Natural killer cell (primary cell): ENCODE measurements at regions not wholly inside any gene's neighbourhood (a gene's known extent, or its start where the extent isn't known, plus 50 kb on each side); places are given as distances from the start of the nearest gene placed in this dataset.

Experiments used
- ATAC-seq, 3 donors: fragments of 150-1000 bp in 2 of 3; fragments of 200-7000 bp in 1 of 3; cut with Tn5 transposase; 1 replicate in 1 of 3; 2 replicates in 2 of 3; pipeline ENCODE4 v1.10.0; 2021; ENCODE audit warnings: mild to moderate bottlenecking in 2 of 3, moderate library complexity in 2 of 3
- DNase-seq, 2 donors: peaks; one replicate each; pipeline versions ENCODE4 v3.0.0 to v3.0.0-alpha.2; 2013 to 2021; ENCODE audit warnings: mixed read lengths in 1 of 2
- H3K27ac ChIP-seq: one replicate; pipeline ENCODE4 v1.5.1; 2013; ENCODE audit warnings: mild to moderate bottlenecking, low read length
- H3K27me3 ChIP-seq: one replicate; pipeline ENCODE4 v1.6.1; 2013; ENCODE audit warnings: low read length; ENCODE audit not compliant: control insufficient read depth, insufficient read depth
- H3K36me3 ChIP-seq: one replicate; pipeline ENCODE4 v1.6.1; 2013; ENCODE audit warnings: low read length; ENCODE audit not compliant: control insufficient read depth, insufficient read depth
- H3K4me1 ChIP-seq: one replicate; pipeline ENCODE4 v1.6.1; 2013; ENCODE audit warnings: low read length; ENCODE audit not compliant: control insufficient read depth, insufficient read depth
- H3K4me3 ChIP-seq: one replicate; pipeline ENCODE4 v1.5.1; 2013; ENCODE audit warnings: low read length
- H3K9me3 ChIP-seq: one replicate; pipeline ENCODE4 v1.6.1; 2013; ENCODE audit warnings: low read length; ENCODE audit not compliant: control insufficient read depth, insufficient read depth
- H3K27ac Mint-ChIP-seq, 2 donors: one replicate each; pipeline ENCODE4 v1.8.0; 2022; ENCODE audit warnings: mild to moderate bottlenecking in 2 of 2, mixed read lengths in 2 of 2, moderate library complexity in 1 of 2
- H3K27me3 Mint-ChIP-seq, 2 donors: one replicate each; pipeline ENCODE4 v1.8.0; 2022; ENCODE audit warnings: low read depth in 2 of 2, mixed read lengths in 2 of 2
- H3K36me3 Mint-ChIP-seq: one replicate; pipeline ENCODE4 v1.8.0; 2022; ENCODE audit warnings: mixed read lengths
- H3K4me1 Mint-ChIP-seq, 2 donors: one replicate each; pipeline ENCODE4 v1.8.0; 2022; ENCODE audit warnings: mixed read lengths in 2 of 2
- H3K4me3 Mint-ChIP-seq: one replicate; pipeline ENCODE4 v1.8.0; 2022; ENCODE audit warnings: mild to moderate bottlenecking, moderate library complexity, mixed read lengths
- H3K9me3 Mint-ChIP-seq, 2 donors: one replicate each; pipeline ENCODE4 v1.8.0; 2022; ENCODE audit warnings: mixed read lengths in 2 of 2
- WGBS: methylation state at CpG from one replicate; pipeline ENCODE4 v1.1.7; 2013; ENCODE audit warnings: missing lambda C conversion rate; ENCODE audit not compliant: insufficient coverage; 5-methylcytosine and 5-hydroxymethylcytosine counted together
- intact Hi-C: fragments of 100-400 bp; cut with micrococcal nuclease; formaldehyde crosslinking; loops from one replicate; pipeline ENCODE4 v1.14.2; 2022
- TF ChIP-seq, protein P1 (sequence below): fragments of 200-600 bp; IDR thresholded peaks from one replicate; pipeline ENCODE4 v1.8.0; 2022; ENCODE audit warnings: antibody characterized with exemption

DNA sequence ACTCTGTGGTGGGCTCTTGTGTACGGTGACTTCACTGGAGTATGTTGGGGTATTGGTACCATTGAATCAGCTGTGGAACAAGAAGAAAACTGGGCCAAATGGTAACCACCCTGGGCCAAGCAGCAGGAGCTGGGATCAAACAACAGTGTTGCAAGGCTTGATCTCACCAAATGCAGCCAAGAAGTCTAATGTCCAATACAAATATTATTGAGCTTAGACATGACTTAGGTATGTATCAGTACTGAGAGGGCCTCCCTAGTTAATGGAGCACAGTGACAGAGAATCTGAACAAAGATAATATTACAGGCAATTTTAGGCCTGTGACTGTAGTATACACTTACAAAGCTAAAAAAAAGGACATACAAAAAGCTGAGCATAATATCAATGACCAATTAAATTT, 604.8 kb downstream of the PLA2G4A start:
- DNase-seq = no peak
- Mint-ChIP-seq H3K9me3 (peaks cover 4 to 9% of the 10 kb centered on the region in 2 donors), H3K4me1 (no peaks in the 10 kb centered on the region), H3K4me3 (no peak overlapping the region), H3K27ac (no peak overlapping the region), H3K36me3 (no peaks in the 10 kb centered on the region), H3K27me3 (no peaks in the 10 kb centered on the region)
- 91% methylated on average over 1 of the region's 1 CpG for WGBS
- Histone ChIP-seq H3K27ac (no peak overlapping the region), H3K4me3 (no peak overlapping the region), H3K36me3 (no peaks in the 10 kb centered on the region), H3K4me1 (no peaks in the 10 kb centered on the region), H3K27me3 (no peaks in the 10 kb centered on the region), H3K9me3 (peaks cover 1% of the 10 kb centered on the region)
- no peak for ATAC-seq
- TF ChIP-seq, protein P1, sequence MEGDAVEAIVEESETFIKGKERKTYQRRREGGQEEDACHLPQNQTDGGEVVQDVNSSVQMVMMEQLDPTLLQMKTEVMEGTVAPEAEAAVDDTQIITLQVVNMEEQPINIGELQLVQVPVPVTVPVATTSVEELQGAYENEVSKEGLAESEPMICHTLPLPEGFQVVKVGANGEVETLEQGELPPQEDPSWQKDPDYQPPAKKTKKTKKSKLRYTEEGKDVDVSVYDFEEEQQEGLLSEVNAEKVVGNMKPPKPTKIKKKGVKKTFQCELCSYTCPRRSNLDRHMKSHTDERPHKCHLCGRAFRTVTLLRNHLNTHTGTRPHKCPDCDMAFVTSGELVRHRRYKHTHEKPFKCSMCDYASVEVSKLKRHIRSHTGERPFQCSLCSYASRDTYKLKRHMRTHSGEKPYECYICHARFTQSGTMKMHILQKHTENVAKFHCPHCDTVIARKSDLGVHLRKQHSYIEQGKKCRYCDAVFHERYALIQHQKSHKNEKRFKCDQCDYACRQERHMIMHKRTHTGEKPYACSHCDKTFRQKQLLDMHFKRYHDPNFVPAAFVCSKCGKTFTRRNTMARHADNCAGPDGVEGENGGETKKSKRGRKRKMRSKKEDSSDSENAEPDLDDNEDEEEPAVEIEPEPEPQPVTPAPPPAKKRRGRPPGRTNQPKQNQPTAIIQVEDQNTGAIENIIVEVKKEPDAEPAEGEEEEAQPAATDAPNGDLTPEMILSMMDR = no peak
- intact Hi-C loops = no loop called here

DNA sequence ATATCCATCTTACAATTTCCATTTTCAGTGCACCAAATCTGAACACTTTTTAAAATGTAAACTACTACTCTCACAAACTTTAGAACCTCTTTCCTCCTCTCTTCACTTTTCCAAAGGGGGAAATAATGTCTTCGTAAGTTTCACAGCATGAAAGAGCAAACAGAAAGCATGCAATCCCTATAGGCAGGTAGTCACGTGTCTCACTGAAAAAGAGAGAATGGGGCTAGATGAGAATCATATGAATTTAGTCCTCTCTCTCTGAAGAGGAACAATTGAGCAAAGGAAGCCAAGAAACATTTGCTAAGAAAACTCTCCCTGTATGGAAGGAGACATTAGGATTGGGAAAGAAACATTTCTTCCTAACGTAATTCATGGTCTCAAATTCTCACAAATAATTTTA, 613.9 kb downstream of the PLA2G4A start:
- Mint-ChIP-seq H3K27me3 (no peaks in the 10 kb centered on the region), H3K27ac (no peak overlapping the region), H3K36me3 (peaks cover 21% of the 10 kb centered on the region), H3K4me1 (no peaks in the 10 kb centered on the region), H3K9me3 (peaks cover 7 to 8% of the 10 kb centered on the region in 2 donors), H3K4me3 (no peak overlapping the region)
- Histone ChIP-seq H3K9me3 (no peaks in the 10 kb centered on the region), H3K27ac (no peak overlapping the region), H3K36me3 (no peaks in the 10 kb centered on the region), H3K27me3 (no peaks in the 10 kb centered on the region), H3K4me3 (no peak overlapping the region), H3K4me1 (no peaks in the 10 kb centered on the region)
- TF ChIP-seq, protein P1 = no peak
- WGBS = 82% methylated on average over 2 of the region's 3 CpGs
- no peak for ATAC-seq
- intact Hi-C loops = no loop called here
- DNase-seq = no peak

DNA sequence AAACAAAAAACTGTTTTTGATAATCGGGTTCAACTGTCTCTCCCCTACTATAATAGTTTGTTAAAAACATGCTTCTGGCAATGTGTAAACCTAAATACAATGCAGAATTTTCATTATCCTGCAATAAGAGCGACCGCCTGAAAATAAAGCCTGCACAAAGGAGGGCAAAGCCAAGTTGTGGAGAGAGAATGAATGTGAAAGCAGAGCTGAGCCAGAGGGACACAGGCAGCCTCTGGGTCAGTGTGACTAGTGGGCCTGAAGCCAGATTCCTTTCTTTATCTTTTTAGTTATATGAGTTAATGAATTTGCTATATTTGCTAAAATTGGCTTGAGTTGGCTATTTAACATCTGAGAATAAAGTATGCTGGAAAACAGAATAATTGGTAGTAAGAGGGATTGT, 615.2 kb downstream of the PLA2G4A start:
- H3K27me3 ChIP-seq = no peaks in the 10 kb centered on the region
- H3K9me3 Mint-ChIP-seq = peaks cover 7 to 8% of the 10 kb centered on the region in 2 donors
- intact Hi-C loops = no loop called here
- no peaks in the 10 kb centered on the region for H3K9me3 ChIP-seq
- ATAC-seq (no peak), DNase-seq (no peak)
- no peak overlapping the region for H3K27ac ChIP-seq
- WGBS = 96% methylated on average over 2 of the region's 3 CpGs
- no peak overlapping the region for H3K27ac Mint-ChIP-seq
- H3K36me3 Mint-ChIP-seq = peaks cover 21% of the 10 kb centered on the region
- TF ChIP-seq, protein P1 = no peak
- no peaks in the 10 kb centered on the region for H3K27me3 Mint-ChIP-seq
- H3K4me3 ChIP-seq = no peak overlapping the region
- H3K36me3 ChIP-seq = no peaks in the 10 kb centered on the region
- H3K4me1 Mint-ChIP-seq = no peaks in the 10 kb centered on the region
- H3K4me1 ChIP-seq = no peaks in the 10 kb centered on the region
- no peak overlapping the region for H3K4me3 Mint-ChIP-seq

DNA sequence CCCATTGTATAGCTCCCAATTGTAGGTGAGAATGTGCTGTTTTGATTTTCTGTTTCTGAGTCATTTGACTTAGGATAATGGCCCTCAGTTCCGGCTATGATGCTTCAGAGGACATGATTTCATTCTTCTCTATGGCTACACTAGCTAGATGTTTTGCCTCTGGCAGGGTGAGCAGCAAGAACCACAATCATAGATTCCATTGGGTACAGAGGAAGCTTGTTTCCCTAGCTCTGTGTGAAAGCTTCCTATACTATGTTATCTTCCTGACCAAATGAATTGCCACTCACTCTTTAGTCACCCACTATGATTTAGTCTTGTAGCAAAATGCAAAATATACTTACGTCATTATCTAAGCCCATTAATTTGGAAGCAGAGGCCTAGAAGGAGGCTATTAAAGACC, 616.3 kb downstream of the PLA2G4A start:
- DNase-seq (no peak), ATAC-seq (no peak)
- Histone ChIP-seq H3K27ac (no peak overlapping the region), H3K4me3 (no peak overlapping the region), H3K9me3 (no peaks in the 10 kb centered on the region), H3K27me3 (no peaks in the 10 kb centered on the region), H3K4me1 (no peaks in the 10 kb centered on the region), H3K36me3 (no peaks in the 10 kb centered on the region)
- Mint-ChIP-seq H3K4me3 (no peak overlapping the region), H3K9me3 (peaks cover 7 to 11% of the 10 kb centered on the region in 2 donors), H3K27me3 (no peaks in the 10 kb centered on the region), H3K27ac (no peak overlapping the region), H3K36me3 (peaks cover 21% of the 10 kb centered on the region), H3K4me1 (no peaks in the 10 kb centered on the region)
- 96% methylated on average over 2 of the region's 2 CpGs for whole genome bisulfite sequencing
- intact Hi-C loops = no loop called here
- TF ChIP-seq, protein P1 = no peak
